PC-3 (cell line): ENCODE measurements at regions not wholly inside any gene's neighbourhood (a gene's known extent, or its start where the extent isn't known, plus 50 kb on each side); places are given as distances from the start of the nearest gene placed in this dataset.

Experiments
- ATAC-seq: fragments of 200-7000 bp; cut with Tn5 transposase; 2 replicates; pipeline ENCODE4 v1.9.1; 2020; ENCODE audit warnings: mild to moderate bottlenecking, moderate library complexity
- BruUV-seq: library from RNA; stranded (reverse); fragments of 400-500 nt; replicated peaks from 2 replicates; lab custom pipeline; 2021; lab: Mats Ljungman, UMichigan
- CTCF ChIA-PET: fragments of 300-600 bp; sonication (Branson Sonifier 250); formaldehyde crosslinking; loops from one replicate; lab custom pipeline; 2022; ENCODE audit warnings: antibody characterized with exemption; lab: Charles Lee
- POLR2A ChIA-PET: fragments of 300-600 bp; sonication (Branson Sonifier 250); formaldehyde crosslinking; loops from one replicate; lab custom pipeline; 2022; ENCODE audit warnings: antibody characterized with exemption; ENCODE audit not compliant: unreplicated experiment; lab: Charles Lee
- DNase-seq: peaks from one replicate; pipeline ENCODE4 v3.0.0-alpha.2; 2015
- H2AFZ ChIP-seq: fragments of 300-600 bp; sonication (generic); 2 replicates; pipeline ENCODE4 v1.6.0; 2016; ENCODE audit warnings: antibody characterized with exemption, low read length
- H3F3A ChIP-seq: fragments of 300-600 bp; sonication (generic); one replicate; pipeline ENCODE4 v1.6.0; 2017; ENCODE audit warnings: antibody characterized with exemption, low read length, control low read depth, mild to moderate bottlenecking; ENCODE audit not compliant: unreplicated experiment
- H3K27ac ChIP-seq: fragments of 300-600 bp; sonication (generic); 2 replicates; pipeline ENCODE4 v1.5.1; 2016; ENCODE audit warnings: mild to moderate bottlenecking, low read length
- H3K27me3 ChIP-seq: fragments of 300-600 bp; sonication (generic); 2 replicates; pipeline ENCODE4 v1.6.1; 2016; ENCODE audit warnings: low read length, mixed read lengths
- H3K36me3 ChIP-seq: fragments of 300-600 bp; sonication (generic); 2 replicates; pipeline ENCODE4 v1.6.1; 2016; ENCODE audit warnings: low read depth, mixed run types, low read length, mixed read lengths
- H3K4me1 ChIP-seq: fragments of 300-600 bp; sonication (generic); 2 replicates; pipeline ENCODE4 v1.5.1; 2016; ENCODE audit warnings: low read length; ENCODE audit not compliant: insufficient read depth
- H3K4me2 ChIP-seq: fragments of 300-600 bp; sonication (generic); 2 replicates; pipeline ENCODE4 v1.6.0; 2016; ENCODE audit warnings: low read length
- H3K4me3 ChIP-seq: fragments of 300-600 bp; sonication (generic); 2 replicates; pipeline ENCODE4 v1.5.1; 2016; ENCODE audit warnings: mild to moderate bottlenecking, low read length, mixed read lengths
- H3K79me2 ChIP-seq: fragments of 300-600 bp; sonication (generic); 2 replicates; pipeline ENCODE4 v1.6.1; 2017; ENCODE audit warnings: low read length, mixed read lengths
- H3K9ac ChIP-seq: fragments of 300-600 bp; sonication (generic); 2 replicates; pipeline ENCODE4 v1.6.0; 2016; ENCODE audit warnings: mild to moderate bottlenecking, low read length
- H3K9me2 ChIP-seq: fragments of 300-600 bp; sonication (generic); replicated peaks from 2 replicates; pipeline ENCODE4 v1.6.1; 2016; ENCODE audit warnings: mixed run types, low read length, mixed read lengths
- H3K9me3 ChIP-seq: fragments of 300-600 bp; sonication (generic); 2 replicates; pipeline ENCODE4 v1.6.1; 2016; ENCODE audit warnings: low read length, mixed read lengths
- H4K20me1 ChIP-seq: fragments of 300-600 bp; sonication (generic); 2 replicates; pipeline ENCODE4 v1.6.1; 2016; ENCODE audit warnings: low read length, mixed read lengths
- CTCF ChIP-seq: fragments of 300-600 bp; sonication (generic); conservative IDR thresholded peaks from 2 replicates; pipeline ENCODE4 v1.5.1; 2017; ENCODE audit warnings: antibody characterized with exemption, low read depth, mild to moderate bottlenecking, low read length
- EZH2 ChIP-seq: fragments of 300-600 bp; sonication (generic); IDR thresholded peaks from one replicate; pipeline ENCODE4 v1.6.1; 2017; ENCODE audit warnings: antibody characterized with exemption, mild to moderate bottlenecking, low read length; ENCODE audit not compliant: unreplicated experiment
- EZH2phosphoT487 ChIP-seq: fragments of 300-600 bp; sonication (generic); IDR thresholded peaks from 2 replicates; pipeline ENCODE4 v1.6.1; 2018; ENCODE audit warnings: mild to moderate bottlenecking, antibody characterized with exemption, low read length, borderline replicate concordance
- intact Hi-C: fragments of 100-400 bp; cut with micrococcal nuclease; formaldehyde crosslinking; loops from 2 replicates; pipeline ENCODE4 v1.9.0; 2023

- Histone ChIP-seq H3K9ac (no peak overlapping the region), H3F3A (no peaks in the 10 kb centered on the region), H3K79me2 (no peaks in the 10 kb centered on the region), H3K4me3 (no peak overlapping the region), H3K9me3 (no peaks in the 10 kb centered on the region), H3K9me2 (no peaks in the 10 kb centered on the region), H3K27ac (peak overlapping the region; percentile 21; the same call in 1 of the 2 replicates), H3K4me1 (peaks cover 14% of the 10 kb centered on the region), H2AFZ (no peak overlapping the region), H3K27me3 (no peaks in the 10 kb centered on the region), H3K4me2 (peak overlapping the region; percentile 37; the same call in 1 of the 2 replicates), H3K36me3 (no peaks in the 10 kb centered on the region), H4K20me1 (no peaks in the 10 kb centered on the region)
- DNase-seq (peak; percentile 77), ATAC-seq (peak; percentile 94)
- CTCF ChIA-PET = no interaction called here
- intact Hi-C loops = no loop called here
- POLR2A ChIA-PET = no interaction called here
- no TSS peak for BruUV-seq
- TF ChIP-seq EZH2 (no peak), CTCF (no peak), EZH2phosphoT487 (no peak)
These were observed 341.1 kb downstream of the ZSWIM6 start for GRCh38 chr5:61673007-61673735.

GRCh38 chr5:61674378-61674777, 342.3 kb downstream of the ZSWIM6 start:
- BruUV-seq = no TSS peak
- Histone ChIP-seq H3K79me2 (no peaks in the 10 kb centered on the region), H3K27ac (no peak overlapping the region), H3K36me3 (no peaks in the 10 kb centered on the region), H3K4me3 (no peak overlapping the region), H3F3A (no peaks in the 10 kb centered on the region), H4K20me1 (no peaks in the 10 kb centered on the region), H3K9me2 (no peaks in the 10 kb centered on the region), H3K9ac (no peak overlapping the region), H3K4me1 (peaks cover 14% of the 10 kb centered on the region), H2AFZ (no peak overlapping the region), H3K27me3 (no peaks in the 10 kb centered on the region), H3K9me3 (no peaks in the 10 kb centered on the region), H3K4me2 (no peak overlapping the region)
- no peak for TF ChIP-seq CTCF
- TF ChIP-seq EZH2phosphoT487 = no peak
- no peak for TF ChIP-seq EZH2
- intact Hi-C loops = no loop called here
- DNase-seq = no peak
- CTCF ChIA-PET = no interaction called here
- POLR2A ChIA-PET = no interaction called here
- no peak for ATAC-seq

- no peak for TF ChIP-seq CTCF
- no peak for TF ChIP-seq EZH2
- TF ChIP-seq EZH2phosphoT487 = no peak
- ChIA-PET CTCF (no interaction called here), POLR2A (no interaction called here)
- Histone ChIP-seq H3K4me1 (peaks cover 14% of the 10 kb centered on the region), H3K36me3 (no peaks in the 10 kb centered on the region), H3K9ac (no peak overlapping the region), H3K9me2 (no peaks in the 10 kb centered on the region), H2AFZ (no peak overlapping the region), H3K4me3 (no peak overlapping the region), H3K4me2 (no peak overlapping the region), H3K79me2 (no peaks in the 10 kb centered on the region), H3K27me3 (no peaks in the 10 kb centered on the region), H3K27ac (no peak overlapping the region), H3F3A (no peaks in the 10 kb centered on the region), H3K9me3 (no peaks in the 10 kb centered on the region), H4K20me1 (no peaks in the 10 kb centered on the region)
- no TSS peak for BruUV-seq
- peak; percentile 8 for DNase-seq
- intact Hi-C loops = no loop called here
- peak; percentile 30; the same call in 1 of the 2 replicates for ATAC-seq
These were observed 343.1 kb downstream of the ZSWIM6 start for GRCh38 chr5:61675015-61675692.
